HuH-7.5 (cell line): ENCODE measurements at regions not wholly inside any gene's neighbourhood (a gene's known extent, or its start where the extent isn't known, plus 50 kb on each side); places are given as distances from the start of the nearest gene placed in this dataset.
"Not testable (repeated sequence)": the region's sequence is repeated elsewhere in the genome, so short reads cannot be mapped to it uniquely, and the experiment has no call there.

Source experiments
- DNase-seq: peaks from one replicate; pipeline ENCODE4 v3.0.0; 2011; ENCODE audit warnings: low spot score

DNA sequence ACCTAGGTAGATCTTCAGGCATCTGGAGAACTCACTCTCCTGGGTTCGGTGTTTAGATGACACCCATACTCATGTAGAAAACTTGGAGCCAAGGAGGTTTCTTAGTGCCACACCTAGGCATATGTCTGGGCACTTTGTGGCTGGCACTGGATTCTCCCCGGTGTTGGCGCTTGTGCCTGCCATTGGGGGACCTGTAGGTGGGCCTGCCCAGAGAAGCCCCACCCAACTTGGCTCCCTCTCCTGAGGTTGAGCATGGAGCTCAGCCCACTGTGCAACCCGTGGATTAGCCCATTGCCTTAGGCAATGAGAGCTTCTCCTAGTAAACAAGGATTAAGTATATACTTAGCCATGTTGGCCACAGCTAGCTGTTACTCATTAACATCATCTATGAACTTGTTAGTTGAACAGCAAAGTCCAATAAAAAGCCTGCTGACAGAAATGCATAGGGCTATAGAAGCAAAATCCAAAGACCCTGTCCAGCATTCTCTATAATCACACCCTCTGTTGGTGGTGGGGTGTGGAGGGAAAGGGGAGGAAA is 335.5 kb upstream of the CHORDC1 start:
- DNase-seq: no peak

DNA sequence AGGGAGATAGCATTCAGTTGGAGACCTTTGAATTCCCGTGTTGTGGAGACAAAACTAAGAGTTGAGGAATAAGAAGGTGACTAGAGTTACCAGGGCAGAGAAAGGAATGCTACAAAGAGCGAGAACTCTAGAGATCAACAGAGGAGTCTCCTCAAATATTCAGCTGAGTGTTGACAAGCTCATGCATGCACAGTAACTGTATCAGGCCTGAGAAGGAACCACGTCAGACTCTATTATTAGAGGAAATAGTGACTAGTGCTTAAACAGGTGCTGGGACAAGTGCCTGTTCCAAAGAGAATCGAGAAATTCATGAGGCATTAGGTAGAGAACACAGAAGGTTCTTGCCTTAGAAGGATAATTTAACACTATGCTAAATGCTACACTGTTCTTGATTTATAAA is 333.8 kb upstream of the CHORDC1 start:
- no peak for DNase-seq

DNA sequence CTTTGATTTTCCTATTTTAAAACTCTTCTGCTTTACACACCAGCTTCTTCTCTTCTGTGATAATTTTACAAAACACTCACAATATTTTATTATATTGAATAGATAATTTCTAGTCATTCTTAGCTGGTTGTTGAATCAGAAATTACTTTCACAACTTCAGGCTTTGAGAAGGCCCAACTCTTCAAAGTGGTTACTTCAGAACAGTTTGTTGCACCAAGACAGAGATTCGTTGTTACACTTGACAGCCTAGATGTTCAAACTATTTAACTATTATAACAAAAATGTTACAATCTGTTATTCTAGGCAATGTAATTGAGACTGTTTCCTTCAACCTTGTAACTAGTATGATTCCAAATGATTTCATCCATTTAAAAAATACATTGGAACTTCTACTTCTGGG is 333.2 kb upstream of the CHORDC1 start:
- no peak for DNase-seq

DNA sequence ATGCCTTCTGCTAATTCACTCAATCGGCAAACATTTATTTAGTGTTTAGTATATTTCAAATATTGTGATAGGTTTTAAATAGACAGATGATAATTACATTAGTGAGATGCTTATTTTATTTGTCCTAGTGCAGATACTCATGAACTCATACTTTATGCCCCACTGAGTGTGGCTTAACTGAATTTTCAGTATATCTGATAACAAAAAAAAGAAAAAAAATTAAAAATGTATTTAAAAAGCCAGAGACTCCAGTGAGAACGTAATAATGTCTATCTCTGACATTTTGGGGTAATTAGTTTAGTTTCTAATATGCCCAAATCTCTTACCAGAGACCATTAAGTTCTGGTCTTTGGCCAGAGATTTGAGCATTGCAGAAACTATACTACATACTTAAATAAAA is 332.6 kb upstream of the CHORDC1 start:
- no peak for DNase-seq

DNA sequence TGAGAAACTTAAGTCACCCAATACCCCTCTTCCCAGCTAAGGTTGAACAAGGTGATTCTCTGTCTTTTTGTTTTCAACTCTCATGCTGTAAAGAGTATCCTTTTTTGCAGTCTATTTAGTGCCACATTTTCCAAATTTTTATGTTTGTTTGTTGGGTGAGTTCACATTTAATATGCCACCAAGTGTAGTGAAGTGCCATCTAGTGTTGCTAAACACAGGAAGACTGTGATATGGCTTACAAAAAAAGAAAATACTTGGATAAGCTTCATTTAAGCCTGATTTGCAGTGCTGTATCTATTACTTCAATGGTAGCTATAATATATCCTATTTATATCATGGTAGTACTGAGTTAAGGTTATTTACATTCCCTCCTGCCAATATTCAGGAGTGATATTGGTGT is 319.2 kb upstream of the CHORDC1 start:
- DNase-seq: no peak

DNA sequence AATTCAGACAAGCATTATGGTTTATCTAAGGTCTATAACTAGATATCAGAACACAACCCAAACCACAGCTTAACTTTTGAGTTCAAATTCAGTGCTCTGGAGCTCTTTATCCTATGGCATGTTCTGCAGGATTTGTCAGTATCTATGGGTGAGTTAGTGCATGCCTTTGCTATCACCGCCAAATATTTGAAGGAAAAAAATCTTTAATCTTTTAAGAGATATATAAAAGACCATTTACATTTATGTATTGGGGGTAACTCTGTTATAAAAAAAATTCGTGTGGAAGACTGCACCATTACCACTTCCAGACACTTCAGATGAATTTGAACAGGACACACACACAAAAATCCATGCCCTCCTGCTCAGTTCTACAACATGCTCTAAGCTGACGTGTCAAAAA is 313.5 kb upstream of the CHORDC1 start:
- DNase-seq: no peak

DNA sequence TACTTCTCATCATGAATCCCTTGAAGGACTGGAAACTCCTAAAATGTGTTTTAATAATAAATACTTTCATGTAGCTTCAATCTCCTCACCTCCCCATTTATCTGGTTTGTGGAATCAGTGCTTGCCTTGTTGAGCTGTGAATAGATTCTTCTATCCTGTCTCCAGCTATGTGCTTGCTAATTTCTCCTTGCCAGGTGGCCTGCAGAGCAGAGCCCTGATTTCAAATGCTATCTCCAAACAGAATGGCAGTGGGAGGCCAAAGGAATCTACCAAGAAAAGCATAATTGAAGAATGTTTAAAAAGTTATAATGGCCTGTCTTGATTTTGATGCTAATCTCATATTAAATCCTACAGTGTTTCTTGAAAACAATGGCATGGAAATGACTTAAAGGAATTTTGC is 309.3 kb upstream of the CHORDC1 start:
- no peak for DNase-seq

DNA sequence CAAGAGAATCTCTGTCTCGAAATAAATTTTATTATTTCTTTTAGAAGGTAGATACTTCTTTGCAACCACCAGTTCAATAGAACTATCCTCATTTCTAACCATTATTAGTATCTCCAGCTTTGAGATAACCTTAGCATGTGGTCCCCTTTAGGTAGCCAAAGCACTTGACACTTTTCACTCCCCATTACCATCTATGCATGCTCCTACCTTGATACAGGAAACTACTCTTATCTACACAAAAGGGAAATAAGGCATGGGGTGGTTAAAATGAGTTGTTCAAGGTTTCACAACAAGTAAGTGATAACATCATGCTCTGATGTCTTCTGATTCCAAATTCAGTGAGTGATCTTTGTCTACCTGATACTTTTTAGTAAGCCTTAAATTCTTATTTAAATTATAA is 308.2 kb upstream of the CHORDC1 start:
- DNase-seq: no peak

DNA sequence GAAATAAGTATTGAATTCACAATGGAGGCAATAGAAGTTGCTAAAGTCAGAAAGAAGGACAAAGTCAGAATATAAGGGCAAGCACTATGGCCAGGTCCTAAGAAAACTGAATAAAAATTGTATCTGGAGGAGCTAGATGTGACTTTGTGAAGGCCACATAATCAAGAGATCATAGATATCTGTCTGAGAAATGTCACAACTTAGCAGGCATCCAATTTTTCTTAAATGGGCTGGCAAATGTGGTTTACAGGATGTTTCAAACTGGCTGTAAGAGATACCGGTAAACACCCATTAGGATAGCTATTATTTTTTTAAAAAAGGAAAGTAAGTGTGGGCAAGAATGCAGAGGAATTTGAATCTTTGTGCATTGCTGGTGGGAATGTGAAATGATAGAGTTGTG is 303.1 kb upstream of the CHORDC1 start:
- DNase-seq: no peak

DNA sequence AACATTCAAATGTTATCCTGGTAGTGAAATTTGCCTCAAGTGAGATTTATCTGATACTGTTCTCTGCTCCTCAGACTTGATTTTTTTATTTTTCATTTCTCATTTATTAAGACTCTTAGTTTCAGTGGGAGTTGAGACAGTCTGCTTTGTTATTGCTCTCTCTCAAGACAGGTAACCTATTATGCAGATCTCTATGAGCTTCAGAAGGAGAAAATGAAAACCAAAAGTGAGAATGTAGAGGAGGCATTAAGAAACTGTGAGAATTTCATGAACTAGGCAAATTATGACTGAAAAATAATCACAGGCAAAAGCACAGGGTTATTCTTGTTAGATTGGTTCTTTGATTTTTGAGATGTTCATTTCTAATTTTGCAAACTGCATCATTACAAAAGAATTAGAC is 290.0 kb upstream of the CHORDC1 start:
- no peak for DNase-seq

DNA sequence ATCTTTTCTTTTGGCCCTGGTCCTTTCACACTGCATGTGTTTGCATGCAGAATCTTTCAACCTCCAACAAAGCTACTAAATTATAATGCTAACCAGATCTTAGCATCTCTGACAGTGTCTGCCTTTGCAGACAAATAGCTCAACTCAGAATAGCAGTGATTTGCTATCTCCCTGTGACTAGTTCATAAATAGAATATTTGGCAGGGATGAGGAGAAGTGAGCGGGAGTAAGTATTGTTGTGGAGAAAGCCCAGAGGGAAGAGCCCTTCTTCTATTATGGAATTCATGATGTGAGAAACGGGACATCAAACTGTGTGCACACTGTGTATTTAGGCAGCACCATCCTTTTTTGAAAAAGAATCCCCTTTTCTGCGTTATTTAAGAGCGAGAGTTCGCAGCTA is 288.0 kb upstream of the CHORDC1 start:
- DNase-seq: no peak

DNA sequence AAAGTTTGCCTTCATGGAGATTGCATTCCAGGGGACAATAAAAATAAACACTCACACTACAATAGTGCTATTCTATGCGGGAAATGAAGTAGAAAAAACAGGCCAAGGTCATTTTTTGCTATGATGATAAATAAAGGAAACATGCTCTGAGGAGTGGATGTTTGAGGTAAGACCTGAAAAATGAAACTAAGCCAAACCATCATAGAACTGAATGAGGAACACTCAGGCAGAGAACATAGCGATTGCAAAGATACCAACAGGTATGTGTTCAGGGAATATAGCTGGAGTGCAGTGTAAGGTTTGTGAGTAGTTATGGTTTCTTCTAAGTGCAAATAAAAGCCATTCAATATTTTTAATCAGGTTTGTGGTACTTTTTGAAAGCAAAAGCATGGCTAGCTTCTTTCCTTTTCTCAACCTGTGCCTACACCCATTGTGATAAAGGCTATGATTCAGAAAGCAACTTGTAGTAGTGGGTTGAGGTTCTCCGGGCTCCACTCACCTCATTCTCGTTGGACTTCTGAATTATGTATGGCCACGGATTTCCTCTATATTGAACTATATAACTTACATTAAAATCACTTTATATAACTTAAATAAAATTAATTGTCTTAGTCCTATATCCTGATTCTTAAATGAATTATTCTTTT is 278.2 kb upstream of the CHORDC1 start:
- DNase-seq: no peak

DNA sequence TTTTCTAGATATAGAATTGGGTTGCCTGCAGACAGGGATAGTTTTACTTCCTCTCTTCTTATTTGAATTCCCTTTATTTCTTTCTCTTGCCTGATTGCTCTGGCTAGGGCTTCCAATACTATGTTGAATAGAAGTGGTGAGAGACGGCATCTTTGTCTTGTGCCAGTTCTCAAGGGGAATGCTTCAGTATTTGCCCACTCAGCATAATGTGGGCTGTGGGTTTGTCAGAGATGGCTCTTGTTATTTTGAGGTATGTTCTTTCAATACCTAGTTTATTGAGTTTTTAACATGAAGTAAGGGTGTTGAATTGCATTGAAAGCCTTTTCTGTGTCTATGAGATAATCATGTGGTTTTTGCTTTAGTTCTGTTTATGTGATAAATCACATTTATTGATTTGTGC is 273.9 kb upstream of the CHORDC1 start:
- DNase-seq: no peak

DNA sequence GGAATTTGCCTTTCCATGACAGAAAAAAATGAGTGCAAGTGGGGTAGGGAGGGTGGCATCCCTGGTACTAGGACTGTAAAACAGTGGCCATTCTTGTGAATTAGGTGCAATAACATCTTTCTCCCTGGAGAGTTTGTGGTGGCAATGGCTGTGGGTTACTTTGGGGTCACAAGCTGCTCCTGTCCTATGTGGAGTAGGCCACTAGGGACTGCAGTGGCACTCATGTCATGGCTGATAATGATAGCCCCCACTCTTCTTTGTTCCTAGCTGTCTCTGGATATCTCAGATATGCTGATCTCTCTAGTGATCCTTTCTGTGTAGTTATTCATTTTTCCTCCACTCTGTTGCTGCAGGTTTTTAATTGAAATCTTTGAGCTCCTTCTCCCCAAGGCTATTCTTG is 270.5 kb upstream of the CHORDC1 start:
- DNase-seq: no peak

DNA sequence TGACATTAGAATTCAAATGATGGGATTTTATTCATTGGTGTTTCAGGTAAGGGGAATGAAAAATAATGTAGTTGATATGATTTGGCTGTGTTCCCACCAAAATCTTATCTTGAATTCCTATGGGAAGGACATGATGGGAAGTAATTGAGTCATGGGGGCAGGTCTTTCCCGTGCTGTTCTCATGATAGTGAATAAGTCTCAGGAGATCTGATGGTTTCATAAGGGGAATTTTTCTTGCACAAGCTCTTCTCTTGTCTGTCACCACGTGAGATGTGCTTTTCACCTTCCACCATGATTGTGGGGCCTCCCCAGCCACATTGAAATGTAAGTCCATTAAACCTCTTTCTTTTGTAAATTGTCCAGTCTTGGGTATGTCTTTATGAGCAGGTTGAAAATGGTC is 268.6 kb upstream of the CHORDC1 start:
- DNase-seq: no peak

DNA sequence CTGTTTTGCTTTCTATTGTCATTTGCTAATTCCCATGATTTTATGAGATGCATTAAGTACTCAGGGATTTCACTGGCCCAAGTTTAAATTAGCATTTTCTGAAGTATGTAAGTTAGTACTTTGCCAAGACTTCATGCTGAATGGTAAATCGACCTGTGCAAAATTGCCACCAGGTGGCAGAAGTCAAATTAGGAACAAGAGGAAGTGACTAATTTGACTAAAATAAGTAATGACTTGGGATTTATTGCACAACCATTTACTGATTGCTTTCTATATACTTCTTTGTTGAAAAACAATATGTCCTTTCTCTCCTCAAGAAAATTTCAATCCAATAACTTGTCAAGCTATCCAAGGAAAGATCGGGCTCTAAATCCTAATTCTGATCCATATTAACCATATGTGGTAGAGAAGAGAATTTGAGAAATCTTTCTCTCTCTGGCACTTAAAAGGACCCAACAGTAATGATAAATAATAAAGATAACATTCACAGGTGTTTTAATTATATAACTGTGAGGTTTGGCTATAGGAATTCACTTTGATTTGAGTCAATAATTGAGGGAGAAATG is 253.7 kb upstream of the CHORDC1 start:
- no peak for DNase-seq

DNA sequence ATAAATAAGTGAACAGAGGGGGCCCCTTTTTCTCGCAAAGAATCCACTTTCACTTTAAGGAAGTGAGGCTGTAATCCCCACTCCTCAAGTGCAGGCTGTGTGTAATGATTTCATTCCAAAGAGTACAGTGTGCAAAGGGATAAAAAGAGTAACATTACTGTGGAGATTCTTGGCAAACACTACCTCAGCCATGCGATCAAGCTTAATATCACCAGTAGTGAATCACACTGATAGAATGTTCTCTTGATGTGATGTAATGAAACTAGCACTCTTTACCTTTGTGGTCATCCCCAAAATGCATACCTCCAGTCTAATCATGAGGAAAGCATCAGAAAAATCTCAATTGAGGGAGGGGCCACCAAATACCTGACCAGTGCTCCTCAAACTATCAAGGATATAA is 246.1 kb upstream of the CHORDC1 start:
- DNase-seq: no peak

DNA sequence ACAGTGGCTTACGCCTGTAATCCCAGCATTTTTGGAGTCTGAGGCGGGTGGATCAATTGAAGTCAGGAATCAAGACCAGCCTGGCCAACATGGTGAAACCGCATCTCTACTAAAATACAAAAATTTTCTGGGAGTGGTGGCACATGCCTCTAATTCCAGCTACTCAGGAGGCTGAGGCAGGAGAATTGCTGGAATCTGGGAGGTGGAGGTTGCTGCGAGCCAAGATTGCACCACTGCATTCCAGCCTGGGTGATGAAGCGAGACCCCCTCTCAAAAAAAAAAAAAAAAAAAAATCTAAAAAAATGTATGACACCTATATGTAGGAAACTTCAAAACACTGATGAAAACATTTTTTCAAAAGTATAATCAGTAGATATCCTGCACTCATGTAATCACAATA is 242.7 kb upstream of the CHORDC1 start:
- DNase-seq: no peak

DNA sequence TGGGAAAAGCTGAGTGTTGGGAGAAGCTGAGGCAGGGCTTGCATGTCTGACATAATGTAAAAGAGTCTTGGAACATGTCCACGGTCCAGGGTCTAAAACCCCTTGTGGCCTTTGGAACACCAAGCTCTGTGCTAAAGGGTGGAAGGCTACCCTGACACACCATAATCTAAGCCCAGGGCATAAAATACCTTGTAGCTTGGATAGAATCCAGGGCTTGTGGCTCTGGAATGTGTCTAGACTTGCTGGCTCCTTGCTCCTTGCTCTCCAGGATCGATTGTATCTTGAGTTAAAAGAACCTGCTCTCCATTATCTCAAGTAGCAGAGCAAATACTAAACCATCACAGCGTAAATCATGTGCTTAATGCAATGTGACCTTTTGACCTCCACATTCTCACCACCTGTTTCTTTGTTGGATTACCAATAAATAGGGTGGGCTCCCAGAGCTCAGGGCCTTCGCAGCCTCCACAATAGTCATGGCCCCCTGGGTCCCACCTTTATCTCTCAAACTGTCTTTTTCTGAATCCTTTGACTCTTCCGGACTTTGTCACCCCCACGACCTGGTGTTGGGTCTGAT is 232.6 kb upstream of the CHORDC1 start:
- not testable (repeated sequence) for DNase-seq

DNA sequence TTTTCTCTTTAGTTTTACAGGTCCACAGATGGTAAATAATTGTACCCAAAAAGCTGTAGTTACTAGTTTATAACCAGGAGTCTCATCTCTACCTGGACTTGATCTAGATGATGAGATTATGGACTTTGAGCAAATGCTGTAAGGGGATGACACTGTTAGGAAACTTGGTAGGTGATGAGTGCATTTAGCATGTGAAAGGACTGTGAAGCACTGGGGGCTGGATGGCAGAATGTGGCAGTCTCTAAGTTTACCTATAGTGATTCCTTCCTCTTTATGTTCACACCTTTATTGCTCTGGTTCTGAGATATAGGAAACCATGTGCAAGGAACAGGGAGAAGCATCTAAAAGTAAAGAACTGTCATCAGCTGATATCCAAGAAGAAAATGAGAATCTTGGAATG is 230.7 kb upstream of the CHORDC1 start:
- DNase-seq: no peak

DNA sequence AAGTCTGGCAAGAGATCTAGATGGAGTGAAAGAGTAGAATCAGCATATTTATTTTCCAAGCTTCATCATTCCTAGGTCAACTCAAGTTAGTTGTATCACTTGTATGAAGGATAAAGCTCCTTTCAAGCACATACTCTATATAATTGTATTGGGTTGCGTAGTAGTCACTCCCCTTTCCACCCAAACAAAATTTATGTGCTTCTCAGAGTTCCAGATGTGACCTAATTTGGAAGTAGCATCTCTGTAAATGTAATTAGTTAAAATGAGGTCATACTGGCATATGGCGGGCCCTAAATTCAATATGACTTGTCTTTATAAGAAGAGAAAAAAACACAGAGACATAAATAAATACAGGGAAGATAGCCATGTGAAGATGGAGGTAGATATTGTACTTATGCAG is 226.8 kb upstream of the CHORDC1 start:
- no peak for DNase-seq

DNA sequence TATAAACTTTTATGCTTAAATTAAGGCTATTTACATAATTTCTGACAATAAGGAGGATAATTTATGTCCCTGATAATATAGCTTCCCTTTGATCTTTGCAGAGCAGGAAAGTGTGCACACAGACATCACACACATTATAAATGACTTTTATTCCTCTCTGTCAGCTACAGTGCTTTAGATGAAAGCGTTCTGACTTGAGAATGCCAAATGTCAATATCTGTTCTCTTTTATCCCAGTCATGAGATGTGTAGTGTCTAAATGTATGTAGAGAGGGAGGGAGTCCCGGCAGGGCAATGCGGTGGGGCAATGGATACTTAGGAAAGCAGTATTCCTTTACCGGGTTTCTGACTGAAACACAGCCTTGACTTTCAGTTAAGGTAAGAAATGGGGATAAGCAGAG is 225.4 kb upstream of the CHORDC1 start:
- DNase-seq: no peak

DNA sequence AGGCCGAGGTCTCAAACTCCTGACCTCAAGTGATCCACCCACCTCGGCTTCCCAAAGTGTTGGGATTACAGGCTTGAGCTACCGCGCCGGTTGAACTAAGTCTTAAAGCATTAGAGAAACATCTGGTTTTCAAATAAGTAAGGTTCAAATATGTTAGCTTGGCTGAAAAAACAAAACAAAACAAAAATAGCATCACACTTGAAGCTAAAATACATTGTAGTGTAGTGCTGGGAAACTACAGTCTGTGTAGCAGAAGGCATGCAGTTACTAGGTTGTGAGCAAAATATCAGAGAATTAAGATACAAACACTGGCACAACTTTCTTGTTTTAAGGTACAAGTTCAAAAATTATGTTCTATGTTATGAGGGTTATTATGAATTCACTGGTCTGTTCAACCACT is 224.8 kb upstream of the CHORDC1 start:
- no peak for DNase-seq

DNA sequence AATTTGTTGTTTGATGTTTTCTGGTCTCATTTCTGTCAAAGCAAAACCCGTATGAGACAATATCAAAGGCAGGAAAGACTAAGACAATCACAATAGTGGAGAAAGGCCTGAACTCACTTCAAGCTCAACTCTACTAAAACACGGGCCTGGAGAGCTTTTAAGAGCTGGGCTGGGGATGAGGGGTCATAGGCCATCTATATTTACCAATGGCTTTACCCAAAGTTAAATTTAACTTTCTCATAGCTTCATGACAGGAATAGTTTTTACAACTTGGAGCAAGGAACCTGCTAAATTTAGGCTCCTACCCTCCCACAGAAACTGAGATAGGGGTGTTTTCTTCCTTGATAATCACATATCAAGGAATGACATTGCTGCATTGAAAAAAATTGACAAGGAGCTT is 223.4 kb upstream of the CHORDC1 start:
- DNase-seq: no peak
